ENCODE measurements at regions not wholly inside any gene's neighbourhood (a gene's known extent, or its start where the extent isn't known, plus 50 kb on each side); places are given as distances from the start of the nearest gene placed in this dataset.

DNA sequence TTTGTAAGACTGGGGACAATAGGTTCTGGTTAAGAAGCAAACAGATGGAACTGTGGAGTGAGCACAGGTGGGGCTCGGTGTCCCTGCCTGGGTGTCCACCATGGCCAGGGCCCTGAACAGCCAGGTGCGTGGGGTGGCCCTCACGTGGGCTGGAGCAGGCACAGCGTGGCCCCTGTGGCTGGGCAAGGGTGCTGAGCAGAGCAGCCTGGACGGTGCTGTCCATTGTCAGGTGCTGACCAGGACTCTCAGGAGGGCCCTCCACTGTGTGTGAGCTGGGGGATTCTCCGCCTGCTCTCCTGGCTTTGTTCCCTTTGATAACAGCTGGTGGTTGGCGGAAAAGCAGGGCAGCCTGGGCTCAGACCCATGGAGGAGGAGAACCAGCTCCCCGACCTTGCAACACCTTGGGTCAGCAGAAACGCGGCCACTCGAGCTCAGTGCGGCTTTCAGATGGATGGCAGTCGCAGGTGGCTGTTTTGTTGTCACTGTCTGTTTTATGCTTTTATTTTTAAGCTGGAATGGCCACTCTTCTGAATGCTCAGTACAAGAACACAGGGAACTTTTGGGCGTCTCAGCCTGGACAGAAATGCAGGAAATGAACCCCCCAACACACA, 273.9 kb upstream of the ADARB2 start:
- H3K4me1 ChIP-seq: no peaks in the 10 kb centered on the region
- H3K36me3 ChIP-seq: no peaks in the 10 kb centered on the region
- H3K9me3 ChIP-seq: no peaks in the 10 kb centered on the region
- in situ Hi-C loops (cut with MboI; ENCODE audit: low pct_ligation_motif_present in 1 of 4, low pct_unique_long_range_greater_than_20kb in 1 of 4, low sequenced_read_pairs in 3 of 4): no loop called here
- TF ChIP-seq EP300 (IDR thresholded peaks at IDR 0.05; ENCODE audit: low read depth) (no peak), POLR2AphosphoS5 (IDR thresholded peaks at IDR 0.05) (no peak)
- no peak overlapping the region for H3K27ac ChIP-seq
- WGBS, 2 donors (ENCODE audit: low coverage in 1 of 2): 86% methylated on average over 14 of the region's 14 CpGs; no CpG with 5 or more reads in 1 of the 2 donors
- H3K27me3 ChIP-seq: no peaks in the 10 kb centered on the region
- intact Hi-C loops (cut with DNase I; ENCODE audit: low total_unique reads): no loop called here
- no peak overlapping the region for H3K4me3 ChIP-seq
- DNase-seq: no peak

- no peaks in the 10 kb centered on the region for H3K4me1 ChIP-seq
- no peaks in the 10 kb centered on the region for H3K36me3 ChIP-seq
- H3K27ac ChIP-seq: no peak overlapping the region
- no peak for DNase-seq
- 88 to 91% methylated on average over 8 of the region's 8 CpGs for WGBS, 2 donors (ENCODE audit: low coverage in 1 of 2)
- H3K27me3 ChIP-seq: no peaks in the 10 kb centered on the region
- no peak overlapping the region for H3K4me3 ChIP-seq
- no peak for TF ChIP-seq EP300 (IDR thresholded peaks at IDR 0.05; ENCODE audit: low read depth)
- no peak for TF ChIP-seq POLR2AphosphoS5 (IDR thresholded peaks at IDR 0.05)
- no peak for TF ChIP-seq POLR2A (IDR thresholded peaks at IDR 0.05)
- TF ChIP-seq, protein P1, sequence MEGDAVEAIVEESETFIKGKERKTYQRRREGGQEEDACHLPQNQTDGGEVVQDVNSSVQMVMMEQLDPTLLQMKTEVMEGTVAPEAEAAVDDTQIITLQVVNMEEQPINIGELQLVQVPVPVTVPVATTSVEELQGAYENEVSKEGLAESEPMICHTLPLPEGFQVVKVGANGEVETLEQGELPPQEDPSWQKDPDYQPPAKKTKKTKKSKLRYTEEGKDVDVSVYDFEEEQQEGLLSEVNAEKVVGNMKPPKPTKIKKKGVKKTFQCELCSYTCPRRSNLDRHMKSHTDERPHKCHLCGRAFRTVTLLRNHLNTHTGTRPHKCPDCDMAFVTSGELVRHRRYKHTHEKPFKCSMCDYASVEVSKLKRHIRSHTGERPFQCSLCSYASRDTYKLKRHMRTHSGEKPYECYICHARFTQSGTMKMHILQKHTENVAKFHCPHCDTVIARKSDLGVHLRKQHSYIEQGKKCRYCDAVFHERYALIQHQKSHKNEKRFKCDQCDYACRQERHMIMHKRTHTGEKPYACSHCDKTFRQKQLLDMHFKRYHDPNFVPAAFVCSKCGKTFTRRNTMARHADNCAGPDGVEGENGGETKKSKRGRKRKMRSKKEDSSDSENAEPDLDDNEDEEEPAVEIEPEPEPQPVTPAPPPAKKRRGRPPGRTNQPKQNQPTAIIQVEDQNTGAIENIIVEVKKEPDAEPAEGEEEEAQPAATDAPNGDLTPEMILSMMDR (IDR thresholded peaks at IDR 0.05): no peak
- intact Hi-C loops (cut with DNase I; ENCODE audit: low total_unique reads) (no loop called here), in situ Hi-C loops (cut with MboI; ENCODE audit: low pct_ligation_motif_present in 1 of 4, low pct_unique_long_range_greater_than_20kb in 1 of 4, low sequenced_read_pairs in 3 of 4) (no loop called here)
- no peaks in the 10 kb centered on the region for H3K9me3 ChIP-seq
Observed at GRCh38 chr10:2005546-2005945, 268.2 kb upstream of the ADARB2 start.

- in situ Hi-C loops (cut with MboI; ENCODE audit: low pct_ligation_motif_present in 1 of 4, low pct_unique_long_range_greater_than_20kb in 1 of 4, low sequenced_read_pairs in 3 of 4): no loop called here
- 92 to 93% methylated on average over 10 of the region's 10 CpGs for WGBS, 2 donors (ENCODE audit: low coverage in 1 of 2)
- TF ChIP-seq POLR2AphosphoS5 (IDR thresholded peaks at IDR 0.05) (no peak), EP300 (IDR thresholded peaks at IDR 0.05; ENCODE audit: low read depth) (no peak), POLR2A (IDR thresholded peaks at IDR 0.05) (no peak)
- TF ChIP-seq, protein P1 (IDR thresholded peaks at IDR 0.05): no peak
Observed at GRCh38 chr10:1992930-1993329, 255.6 kb upstream of the ADARB2 start.

GRCh38 chr10:1989090-1989489, 251.8 kb upstream of the ADARB2 start:
- no peaks in the 10 kb centered on the region for H3K4me1 ChIP-seq
- in situ Hi-C loops (cut with MboI; ENCODE audit: low pct_ligation_motif_present in 1 of 4, low pct_unique_long_range_greater_than_20kb in 1 of 4, low sequenced_read_pairs in 3 of 4) (no loop called here), intact Hi-C loops (cut with DNase I; ENCODE audit: low total_unique reads) (no loop called here)
- no peaks in the 10 kb centered on the region for H3K27me3 ChIP-seq
- H3K27ac ChIP-seq: no peak overlapping the region
- H3K9me3 ChIP-seq: no peaks in the 10 kb centered on the region
- 80 to 95% methylated on average over 3 to 5 of the region's 5 CpGs for WGBS, 2 donors (ENCODE audit: low coverage in 1 of 2)
- no peak overlapping the region for H3K4me3 ChIP-seq
- TF ChIP-seq POLR2A (IDR thresholded peaks at IDR 0.05): no peak
- no peak for TF ChIP-seq EP300 (IDR thresholded peaks at IDR 0.05; ENCODE audit: low read depth)
- TF ChIP-seq, protein P1 (IDR thresholded peaks at IDR 0.05): no peak
- TF ChIP-seq POLR2AphosphoS5 (IDR thresholded peaks at IDR 0.05): no peak
- H3K36me3 ChIP-seq: no peaks in the 10 kb centered on the region
- no peak for DNase-seq

More at GRCh38 chr10:1992930-1993329, 255.6 kb upstream of the ADARB2 start:
- Histone ChIP-seq H3K27ac (no peak overlapping the region), H3K36me3 (no peaks in the 10 kb centered on the region), H3K9me3 (peaks cover 0 to 4% of the 10 kb centered on the region in 2 donors), H3K4me3 (no peak overlapping the region), H3K27me3 (no peaks in the 10 kb centered on the region), H3K4me1 (no peaks in the 10 kb centered on the region)
- DNase-seq: no peak
- intact Hi-C loops (cut with DNase I; ENCODE audit: low total_unique reads): no loop called here

DNA sequence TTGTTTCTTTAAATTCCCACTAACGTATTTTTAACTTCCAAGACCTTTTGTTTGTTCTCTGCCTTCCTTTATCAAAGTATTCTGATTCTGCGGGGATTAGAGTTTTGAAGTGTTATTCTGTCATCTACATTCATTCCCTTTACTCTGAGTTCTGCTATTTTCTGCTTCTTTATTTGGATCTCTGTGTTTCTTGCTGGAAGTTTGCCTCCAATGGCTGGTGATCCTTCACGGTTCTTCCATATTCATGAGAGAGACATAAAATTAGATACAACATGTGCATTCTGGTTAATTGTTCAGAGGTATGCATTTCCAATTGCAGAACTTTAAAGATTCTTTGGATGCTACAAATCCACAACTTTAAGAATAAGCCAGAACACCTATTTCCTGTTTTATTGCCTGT, 244.7 kb upstream of the ADARB2 start:
- 62 to 68% methylated on average over 3 of the region's 3 CpGs for WGBS, 2 donors (ENCODE audit: low coverage in 1 of 2)
- no peak overlapping the region for H3K4me3 ChIP-seq
- in situ Hi-C loops (cut with MboI; ENCODE audit: low pct_ligation_motif_present in 1 of 4, low pct_unique_long_range_greater_than_20kb in 1 of 4, low sequenced_read_pairs in 3 of 4) (no loop called here), intact Hi-C loops (cut with DNase I; ENCODE audit: low total_unique reads) (no loop called here)
- H3K27me3 ChIP-seq: no peaks in the 10 kb centered on the region
- DNase-seq: no peak
- H3K4me1 ChIP-seq: no peaks in the 10 kb centered on the region
- no peaks in the 10 kb centered on the region for H3K9me3 ChIP-seq
- TF ChIP-seq POLR2AphosphoS5 (IDR thresholded peaks at IDR 0.05) (no peak), EP300 (IDR thresholded peaks at IDR 0.05; ENCODE audit: low read depth) (no peak), POLR2A (IDR thresholded peaks at IDR 0.05) (no peak)
- TF ChIP-seq, protein P1 (IDR thresholded peaks at IDR 0.05): no peak
- no peak overlapping the region for H3K27ac ChIP-seq
- no peaks in the 10 kb centered on the region for H3K36me3 ChIP-seq
